ENCODE measurements at regions not wholly inside any gene's neighbourhood (a gene's known extent, or its start where the extent isn't known, plus 50 kb on each side); places are given as distances from the start of the nearest gene placed in this dataset.

GRCh38 chr3:64443546-64444381 lies 218.5 kb upstream of the PRICKLE2 start:
- Histone ChIP-seq H3K9me1 (ENCODE audit: control insufficient read depth, insufficient read depth, low read length) (no peaks in the 10 kb centered on the region), H3K27me3 (ENCODE audit: control insufficient read depth in 2 of 2, insufficient read depth in 2 of 2, low read length in 2 of 2) (peaks cover 0 to 26% of the 10 kb centered on the region in 2 experiments; a peak in 2 of 5 replicates), H3K9me3 (replicated peaks; ENCODE audit: control insufficient read depth, insufficient read depth, low read depth, low read length) (no peaks in the 10 kb centered on the region), H4K20me1 (replicated peaks; ENCODE audit: control insufficient read depth, insufficient read depth, low read length) (no peaks in the 10 kb centered on the region; the same call in 1 of the 2 replicates), H3K4me1 (replicated peaks in 1 of 2; ENCODE audit: control insufficient read depth in 2 of 2, insufficient read depth in 2 of 2, low read length in 2 of 2) (no peaks in the 10 kb centered on the region), H3K4me2 (ENCODE audit: insufficient read depth, low read length) (no peak overlapping the region), H3K9ac (ENCODE audit: insufficient read depth in 1 of 2, low read depth in 2 of 2, low read length in 2 of 2) (no peak overlapping the region), H2AFZ (ENCODE audit: low read depth, low read length) (no peak overlapping the region), H3K79me2 (ENCODE audit: control insufficient read depth, insufficient read depth, low read length) (no peaks in the 10 kb centered on the region), H3K36me3 (ENCODE audit: control insufficient read depth, insufficient read depth, low read length) (no peaks in the 10 kb centered on the region), H3K27ac (ENCODE audit: extremely low read depth, low read depth, low read length) (no peak overlapping the region), H3K4me3 (no peak overlapping the region)
- in situ Hi-C loops (cut with MboI) (no loop called here), intact Hi-C loops (cut with micrococcal nuclease) (no loop called here)
- BruUV-seq (replicated peaks), result no TSS peak
- CTCF ChIA-PET (ENCODE audit: low intra/inter-chr PET ratio), result no interaction called here
- DNase-seq (ENCODE audit: extremely low read depth in 1 of 4, low spot score in 3 of 4) (no peak), ATAC-seq (no peak), FAIRE-seq (no peak)
- WGBS (ENCODE audit: insufficient coverage, low coverage, missing lambda C conversion rate), result 5% methylated on average over 9 of the region's 16 CpGs
- TF ChIP-seq ZBTB11 (CRISPR knock-in tag; IDR thresholded peaks at IDR 0.05) (peak in 1 of 3 experiments; percentile 79; a peak in 2 of 6 replicates), TRIM24 (IDR thresholded peaks at IDR 0.05) (no peak), CBFA2T2 (conservative IDR thresholded peaks at IDR 0.05) (no peak)
- TF ChIP-seq, protein P1, sequence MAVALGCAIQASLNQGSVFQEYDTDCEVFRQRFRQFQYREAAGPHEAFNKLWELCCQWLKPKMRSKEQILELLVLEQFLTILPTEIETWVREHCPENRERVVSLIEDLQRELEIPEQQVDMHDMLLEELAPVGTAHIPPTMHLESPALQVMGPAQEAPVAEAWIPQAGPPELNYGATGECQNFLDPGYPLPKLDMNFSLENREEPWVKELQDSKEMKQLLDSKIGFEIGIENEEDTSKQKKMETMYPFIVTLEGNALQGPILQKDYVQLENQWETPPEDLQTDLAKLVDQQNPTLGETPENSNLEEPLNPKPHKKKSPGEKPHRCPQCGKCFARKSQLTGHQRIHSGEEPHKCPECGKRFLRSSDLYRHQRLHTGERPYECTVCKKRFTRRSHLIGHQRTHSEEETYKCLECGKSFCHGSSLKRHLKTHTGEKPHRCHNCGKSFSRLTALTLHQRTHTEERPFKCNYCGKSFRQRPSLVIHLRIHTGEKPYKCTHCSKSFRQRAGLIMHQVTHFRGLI (CRISPR knock-in tag; IDR thresholded peaks at IDR 0.05), result no peak
- POLR2A ChIA-PET, result interaction anchor here (0.8 kb wide), 1 partner anchor 12 kb away, joined by 3 read pairs; no protein-coding TSS in a partner anchor
